ENCODE measurements at regions not wholly inside any gene's neighbourhood (a gene's known extent, or its start where the extent isn't known, plus 50 kb on each side); places are given as distances from the start of the nearest gene placed in this dataset.

- H3K9me3 ChIP-seq (ENCODE audit: control insufficient read depth in 4 of 4, low read length in 3 of 4): no peaks in the 10 kb centered on the region
- H3K36me3 ChIP-seq (ENCODE audit: control insufficient read depth in 4 of 4, insufficient read depth in 3 of 4, low read depth in 1 of 4, low read length in 3 of 4): no peaks in the 10 kb centered on the region
- TF ChIP-seq, protein P1, sequence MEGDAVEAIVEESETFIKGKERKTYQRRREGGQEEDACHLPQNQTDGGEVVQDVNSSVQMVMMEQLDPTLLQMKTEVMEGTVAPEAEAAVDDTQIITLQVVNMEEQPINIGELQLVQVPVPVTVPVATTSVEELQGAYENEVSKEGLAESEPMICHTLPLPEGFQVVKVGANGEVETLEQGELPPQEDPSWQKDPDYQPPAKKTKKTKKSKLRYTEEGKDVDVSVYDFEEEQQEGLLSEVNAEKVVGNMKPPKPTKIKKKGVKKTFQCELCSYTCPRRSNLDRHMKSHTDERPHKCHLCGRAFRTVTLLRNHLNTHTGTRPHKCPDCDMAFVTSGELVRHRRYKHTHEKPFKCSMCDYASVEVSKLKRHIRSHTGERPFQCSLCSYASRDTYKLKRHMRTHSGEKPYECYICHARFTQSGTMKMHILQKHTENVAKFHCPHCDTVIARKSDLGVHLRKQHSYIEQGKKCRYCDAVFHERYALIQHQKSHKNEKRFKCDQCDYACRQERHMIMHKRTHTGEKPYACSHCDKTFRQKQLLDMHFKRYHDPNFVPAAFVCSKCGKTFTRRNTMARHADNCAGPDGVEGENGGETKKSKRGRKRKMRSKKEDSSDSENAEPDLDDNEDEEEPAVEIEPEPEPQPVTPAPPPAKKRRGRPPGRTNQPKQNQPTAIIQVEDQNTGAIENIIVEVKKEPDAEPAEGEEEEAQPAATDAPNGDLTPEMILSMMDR (IDR thresholded peaks at IDR 0.05; ENCODE audit: low read depth, low read length, missing input control): no peak
- no peak for TF ChIP-seq FOXA2 (IDR thresholded peaks at IDR 0.05)
- TF ChIP-seq, protein P2, sequence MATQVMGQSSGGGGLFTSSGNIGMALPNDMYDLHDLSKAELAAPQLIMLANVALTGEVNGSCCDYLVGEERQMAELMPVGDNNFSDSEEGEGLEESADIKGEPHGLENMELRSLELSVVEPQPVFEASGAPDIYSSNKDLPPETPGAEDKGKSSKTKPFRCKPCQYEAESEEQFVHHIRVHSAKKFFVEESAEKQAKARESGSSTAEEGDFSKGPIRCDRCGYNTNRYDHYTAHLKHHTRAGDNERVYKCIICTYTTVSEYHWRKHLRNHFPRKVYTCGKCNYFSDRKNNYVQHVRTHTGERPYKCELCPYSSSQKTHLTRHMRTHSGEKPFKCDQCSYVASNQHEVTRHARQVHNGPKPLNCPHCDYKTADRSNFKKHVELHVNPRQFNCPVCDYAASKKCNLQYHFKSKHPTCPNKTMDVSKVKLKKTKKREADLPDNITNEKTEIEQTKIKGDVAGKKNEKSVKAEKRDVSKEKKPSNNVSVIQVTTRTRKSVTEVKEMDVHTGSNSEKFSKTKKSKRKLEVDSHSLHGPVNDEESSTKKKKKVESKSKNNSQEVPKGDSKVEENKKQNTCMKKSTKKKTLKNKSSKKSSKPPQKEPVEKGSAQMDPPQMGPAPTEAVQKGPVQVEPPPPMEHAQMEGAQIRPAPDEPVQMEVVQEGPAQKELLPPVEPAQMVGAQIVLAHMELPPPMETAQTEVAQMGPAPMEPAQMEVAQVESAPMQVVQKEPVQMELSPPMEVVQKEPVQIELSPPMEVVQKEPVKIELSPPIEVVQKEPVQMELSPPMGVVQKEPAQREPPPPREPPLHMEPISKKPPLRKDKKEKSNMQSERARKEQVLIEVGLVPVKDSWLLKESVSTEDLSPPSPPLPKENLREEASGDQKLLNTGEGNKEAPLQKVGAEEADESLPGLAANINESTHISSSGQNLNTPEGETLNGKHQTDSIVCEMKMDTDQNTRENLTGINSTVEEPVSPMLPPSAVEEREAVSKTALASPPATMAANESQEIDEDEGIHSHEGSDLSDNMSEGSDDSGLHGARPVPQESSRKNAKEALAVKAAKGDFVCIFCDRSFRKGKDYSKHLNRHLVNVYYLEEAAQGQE (IDR thresholded peaks at IDR 0.05): no peak
- no peak for TF ChIP-seq ZBTB33 (IDR thresholded peaks at IDR 0.05)
- no peak for TF ChIP-seq RAD21 (IDR thresholded peaks at IDR 0.05)
- TF ChIP-seq YY1 (IDR thresholded peaks at IDR 0.05): no peak
- WGBS: 80% methylated on average over 9 of the region's 9 CpGs
- H3K27ac ChIP-seq (ENCODE audit: low read depth in 1 of 2, low read length in 2 of 2): no peak overlapping the region
- H3K9ac ChIP-seq (ENCODE audit: low read depth in 1 of 2, low read length in 2 of 2): no peak overlapping the region
- H3K4me1 ChIP-seq (ENCODE audit: control insufficient read depth in 4 of 4, insufficient read depth in 4 of 4, low read length in 3 of 4): no peaks in the 10 kb centered on the region
- H3K27me3 ChIP-seq (ENCODE audit: control insufficient read depth in 4 of 4, insufficient read depth in 4 of 4, low read length in 3 of 4): peaks cover 0 to 3% (median 0%) of the 10 kb centered on the region in 4 donors
- no peak for DNase-seq (ENCODE audit: low spot score)
- H3K4me3 ChIP-seq (ENCODE audit: low read depth in 1 of 3, low read length in 3 of 3): no peak overlapping the region
Measured at GRCh38 chr7:96933067-96933645, 72.2 kb upstream of the DLX6 start.

GRCh38 chr7:96936621-96937020 lies 68.7 kb upstream of the DLX6 start:
- Histone ChIP-seq H3K4me1 (ENCODE audit: control insufficient read depth in 4 of 4, insufficient read depth in 4 of 4, low read length in 3 of 4) (no peaks in the 10 kb centered on the region), H3K36me3 (ENCODE audit: control insufficient read depth in 4 of 4, insufficient read depth in 3 of 4, low read depth in 1 of 4, low read length in 3 of 4) (no peaks in the 10 kb centered on the region), H3K4me3 (ENCODE audit: low read depth in 1 of 3, low read length in 3 of 3) (no peak overlapping the region), H3K27ac (ENCODE audit: low read depth in 1 of 2, low read length in 2 of 2) (no peak overlapping the region), H3K9ac (ENCODE audit: low read depth in 1 of 2, low read length in 2 of 2) (no peak overlapping the region), H3K27me3 (ENCODE audit: control insufficient read depth in 4 of 4, insufficient read depth in 4 of 4, low read length in 3 of 4) (peaks cover 0 to 3% (median 0%) of the 10 kb centered on the region in 4 donors), H3K9me3 (ENCODE audit: control insufficient read depth in 4 of 4, low read length in 3 of 4) (no peaks in the 10 kb centered on the region)
- 80% methylated on average over 2 of the region's 2 CpGs for WGBS
- DNase-seq (ENCODE audit: low spot score): no peak
- no peak for TF ChIP-seq FOXA1 (IDR thresholded peaks at IDR 0.05)
- no peak for TF ChIP-seq JUND (IDR thresholded peaks at IDR 0.05)
- no peak for TF ChIP-seq FOXA2 (IDR thresholded peaks at IDR 0.05)
- TF ChIP-seq, protein P2 (IDR thresholded peaks at IDR 0.05): no peak
- no peak for TF ChIP-seq RAD21 (IDR thresholded peaks at IDR 0.05)
- no peak for TF ChIP-seq HNF4A (conservative IDR thresholded peaks at IDR 0.05)
- TF ChIP-seq EGR1 (IDR thresholded peaks at IDR 0.05; ENCODE audit: low read depth in 2 of 2): no peak
- TF ChIP-seq RXRA (IDR thresholded peaks at IDR 0.05): no peak
- TF ChIP-seq MAX (IDR thresholded peaks at IDR 0.05): no peak
- TF ChIP-seq YY1 (IDR thresholded peaks at IDR 0.05): no peak
- TF ChIP-seq, protein P3, sequence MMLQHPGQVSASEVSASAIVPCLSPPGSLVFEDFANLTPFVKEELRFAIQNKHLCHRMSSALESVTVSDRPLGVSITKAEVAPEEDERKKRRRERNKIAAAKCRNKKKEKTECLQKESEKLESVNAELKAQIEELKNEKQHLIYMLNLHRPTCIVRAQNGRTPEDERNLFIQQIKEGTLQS (IDR thresholded peaks at IDR 0.05): no peak
- no peak for TF ChIP-seq HNF4G (IDR thresholded peaks at IDR 0.05)
- TF ChIP-seq, protein P1 (IDR thresholded peaks at IDR 0.05; ENCODE audit: low read depth, low read length, missing input control): no peak
- TF ChIP-seq ZBTB33 (IDR thresholded peaks at IDR 0.05): no peak
- no peak for TF ChIP-seq SP1 (IDR thresholded peaks at IDR 0.05)
